Esophagus (tissue), 2 donors: ENCODE measurements at regions not wholly inside any gene's neighbourhood (a gene's known extent, or its start where the extent isn't known, plus 50 kb on each side); places are given as distances from the start of the nearest gene placed in this dataset.

Experiments
- H3K27ac ChIP-seq, 2 donors: one replicate each; pipeline ENCODE4 v1.5.1; 2013; ENCODE audit warnings: low read depth in 2 of 2, mild to moderate bottlenecking in 2 of 2, inconsistent platforms in 1 of 2, low read length in 1 of 2, moderate library complexity in 1 of 2
- H3K27me3 ChIP-seq, 2 donors: one replicate each; pipeline ENCODE4 v1.6.1; 2013; ENCODE audit warnings: low read length in 2 of 2, control low read depth in 1 of 2, mild to moderate bottlenecking in 1 of 2; ENCODE audit not compliant: insufficient read depth in 2 of 2, control insufficient read depth in 1 of 2
- H3K36me3 ChIP-seq, 2 donors: one replicate each; pipeline ENCODE4 v1.6.1; 2013; ENCODE audit warnings: low read length in 1 of 2; ENCODE audit not compliant: control insufficient read depth in 2 of 2, insufficient read depth in 2 of 2
- H3K4me1 ChIP-seq, 2 donors: one replicate each; pipeline ENCODE4 v1.6.1; 2013; ENCODE audit warnings: low read length in 1 of 2; ENCODE audit not compliant: control insufficient read depth in 2 of 2, insufficient read depth in 2 of 2
- H3K4me3 ChIP-seq, 2 donors: one replicate each; pipeline ENCODE4 v1.5.1; 2013; ENCODE audit warnings: low read length in 2 of 2, mild to moderate bottlenecking in 2 of 2, low read depth in 1 of 2, moderate library complexity in 1 of 2
- H3K9me3 ChIP-seq, 2 donors: one replicate each; pipeline ENCODE4 v1.6.1; 2013; ENCODE audit warnings: mild to moderate bottlenecking in 2 of 2, low read depth in 1 of 2, low read length in 1 of 2, moderate library complexity in 1 of 2; ENCODE audit not compliant: control insufficient read depth in 2 of 2, insufficient read depth in 1 of 2
- WGBS, 2 donors: extraction: QIAGEN DNeasy Blood & Tissue Kit; methylation state at CpG; one replicate each; pipeline ENCODE4 v1.1.7; 2013; 5-methylcytosine and 5-hydroxymethylcytosine counted together
- donor health status: healthy with polysubstance abuse.
- donor health status: Bipolar disorder and iron deficiency.

- 66 to 74% methylated on average over 4 of the region's 4 CpGs for WGBS, 2 donors
- Histone ChIP-seq H3K27ac (no peak overlapping the region), H3K27me3 (no peaks in the 10 kb centered on the region)
Observed at GRCh38 chr1:171427852-171428471, 57.4 kb upstream of the PRRC2C start.

DNA sequence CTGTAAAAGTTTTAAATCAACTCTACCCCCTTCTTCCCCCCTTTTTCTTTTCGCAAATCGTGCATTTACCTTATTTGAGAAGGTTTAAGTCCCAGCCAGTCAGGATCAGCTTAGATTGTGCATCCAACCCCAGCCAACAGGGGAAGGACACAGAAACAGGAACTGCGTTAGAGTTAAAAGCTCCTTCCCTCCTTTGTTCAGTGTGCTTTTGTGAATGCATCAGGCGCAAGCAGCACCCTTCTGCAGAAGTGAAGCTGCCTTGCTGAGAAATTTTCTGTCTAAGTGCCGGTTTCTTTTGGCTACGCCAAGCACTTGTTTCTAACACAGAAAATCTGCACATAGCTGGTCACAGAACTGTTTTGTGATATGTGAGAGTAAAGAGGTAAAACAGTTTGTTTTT is 56.2 kb upstream of the PRRC2C start:
- 88 to 94% methylated on average over 6 of the region's 6 CpGs for WGBS, 2 donors
- Histone ChIP-seq H3K4me1 (no peaks in the 10 kb centered on the region), H3K27me3 (no peaks in the 10 kb centered on the region)

More at GRCh38 chr1:171427852-171428471, 57.4 kb upstream of the PRRC2C start:
- Histone ChIP-seq H3K4me1 (no peaks in the 10 kb centered on the region), H3K36me3 (no peaks in the 10 kb centered on the region), H3K4me3 (no peak overlapping the region), H3K9me3 (peaks cover 2 to 3% of the 10 kb centered on the region in 2 donors)

DNA sequence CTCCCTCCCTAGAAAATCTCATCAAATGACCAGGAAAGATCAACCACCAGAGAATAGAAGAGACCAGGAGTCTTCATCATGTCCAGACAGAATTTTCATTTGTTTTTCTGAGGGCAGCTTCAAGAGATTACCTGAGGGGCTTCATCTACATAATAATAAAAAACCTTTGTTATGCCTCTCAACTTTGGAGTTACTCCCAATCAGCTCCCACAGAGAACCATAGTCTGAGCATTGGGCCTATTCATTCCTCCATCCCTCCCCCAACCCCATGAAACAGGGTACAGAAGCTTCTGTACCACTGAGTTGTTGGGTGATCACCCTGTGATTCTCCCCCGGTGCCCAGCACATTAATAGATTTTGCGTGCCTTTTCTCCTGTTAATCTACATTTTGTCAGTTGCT is 53.3 kb upstream of the PRRC2C start:
- H3K4me3 ChIP-seq, result no peak overlapping the region
- peaks cover 2 to 3% of the 10 kb centered on the region in 2 donors for H3K9me3 ChIP-seq
- H3K4me1 ChIP-seq, result no peaks in the 10 kb centered on the region
- no peaks in the 10 kb centered on the region for H3K36me3 ChIP-seq
- H3K27me3 ChIP-seq, result no peaks in the 10 kb centered on the region
- WGBS, 2 donors, result 57 to 81% methylated on average over 2 of the region's 2 CpGs
- no peak overlapping the region for H3K27ac ChIP-seq

More for the DNA sequence above, 56.2 kb upstream of the PRRC2C start:
- H3K4me3 ChIP-seq, result no peak overlapping the region
- H3K36me3 ChIP-seq, result no peaks in the 10 kb centered on the region
- peaks cover 2 to 3% of the 10 kb centered on the region in 2 donors for H3K9me3 ChIP-seq
- no peak overlapping the region for H3K27ac ChIP-seq

- Histone ChIP-seq H3K27me3 (no peaks in the 10 kb centered on the region), H3K27ac (no peak overlapping the region), H3K36me3 (no peaks in the 10 kb centered on the region), H3K9me3 (peaks cover 2 to 3% of the 10 kb centered on the region in 2 donors), H3K4me1 (no peaks in the 10 kb centered on the region), H3K4me3 (no peak overlapping the region)
- WGBS, 2 donors, result 97 to 100% methylated on average over 1 of the region's 1 CpG
Observed at GRCh38 chr1:171432473-171432872, 52.9 kb upstream of the PRRC2C start.

GRCh38 chr1:171433451-171433850 is 51.9 kb upstream of the PRRC2C start:
- peaks cover 2 to 3% of the 10 kb centered on the region in 2 donors for H3K9me3 ChIP-seq
- WGBS, 2 donors, result 65 to 73% methylated on average over 2 of the region's 2 CpGs
- H3K4me3 ChIP-seq, result no peak overlapping the region
- no peaks in the 10 kb centered on the region for H3K27me3 ChIP-seq
- H3K27ac ChIP-seq, result no peak overlapping the region
- no peaks in the 10 kb centered on the region for H3K36me3 ChIP-seq
- H3K4me1 ChIP-seq, result no peaks in the 10 kb centered on the region

GRCh38 chr1:171434717-171435346 is 50.5 kb upstream of the PRRC2C start:
- no peaks in the 10 kb centered on the region for H3K36me3 ChIP-seq
- no peak overlapping the region for H3K4me3 ChIP-seq
- peaks cover 0 to under 1% of the 10 kb centered on the region in 2 donors for H3K9me3 ChIP-seq
- H3K27me3 ChIP-seq, result no peaks in the 10 kb centered on the region
- 38 to 47% methylated on average over 9 of the region's 9 CpGs for WGBS, 2 donors
- H3K4me1 ChIP-seq, result no peaks in the 10 kb centered on the region
- H3K27ac ChIP-seq, result peak overlapping the region; percentile 36 to 60
